Mesothelial cell of epicardium (in vitro differentiated cells): ENCODE measurements at regions not wholly inside any gene's neighbourhood (a gene's known extent, or its start where the extent isn't known, plus 50 kb on each side); places are given as distances from the start of the nearest gene placed in this dataset.

Experiments
- DNase-seq, 2 experiments: peaks; one replicate each; pipeline ENCODE4 v3.0.0; 2021; ENCODE audit warnings: low spot score in 2 of 2; ENCODE audit not compliant: unreplicated experiment in 2 of 2
- H3K27ac Mint-ChIP-seq: 2 replicates; pipeline ENCODE4 v1.8.0; 2021; ENCODE audit warnings: mixed read lengths
- H3K27me3 Mint-ChIP-seq: 2 replicates; pipeline ENCODE4 v1.8.0; 2021; ENCODE audit warnings: low read depth, mixed read lengths
- H3K36me3 Mint-ChIP-seq: 2 replicates; pipeline ENCODE4 v1.8.0; 2021; ENCODE audit warnings: mixed read lengths
- H3K4me1 Mint-ChIP-seq: 2 replicates; pipeline ENCODE4 v1.8.0; 2021; ENCODE audit warnings: mixed read lengths
- H3K4me3 Mint-ChIP-seq: 2 replicates; pipeline ENCODE4 v1.8.0; 2021; ENCODE audit warnings: mild to moderate bottlenecking, moderate library complexity, mixed read lengths
- H3K9me3 Mint-ChIP-seq: 2 replicates; pipeline ENCODE4 v1.8.0; 2021; ENCODE audit warnings: mixed read lengths
- CTCF ChIP-seq: fragments of 200-600 bp; sonication (generic); IDR thresholded peaks from one replicate; pipeline ENCODE4 v1.5.0; 2021; ENCODE audit warnings: antibody characterized with exemption; ENCODE audit not compliant: unreplicated experiment

GRCh38 chr5:67999391-67999790, 216.2 kb upstream of the PIK3R1 start:
- H3K9me3 Mint-ChIP-seq, result peaks cover 3% of the 10 kb centered on the region
- H3K4me3 Mint-ChIP-seq, result no peak overlapping the region
- no peak overlapping the region for H3K27ac Mint-ChIP-seq
- H3K36me3 Mint-ChIP-seq, result no peaks in the 10 kb centered on the region
- TF ChIP-seq CTCF, result no peak
- no peak for DNase-seq
- no peaks in the 10 kb centered on the region for H3K4me1 Mint-ChIP-seq
- H3K27me3 Mint-ChIP-seq, result no peaks in the 10 kb centered on the region

- Mint-ChIP-seq H3K27me3 (no peaks in the 10 kb centered on the region), H3K4me1 (no peaks in the 10 kb centered on the region), H3K36me3 (no peaks in the 10 kb centered on the region), H3K27ac (no peak overlapping the region), H3K9me3 (peaks cover 9% of the 10 kb centered on the region), H3K4me3 (no peak overlapping the region)
- TF ChIP-seq CTCF, result no peak
- DNase-seq, result no peak
These were observed 216.8 kb upstream of the PIK3R1 start for GRCh38 chr5:67998709-67999261.

- peaks cover 4% of the 10 kb centered on the region for H3K4me1 Mint-ChIP-seq
- H3K36me3 Mint-ChIP-seq, result no peaks in the 10 kb centered on the region
- no peak overlapping the region for H3K4me3 Mint-ChIP-seq
- no peak overlapping the region for H3K27ac Mint-ChIP-seq
- no peaks in the 10 kb centered on the region for H3K27me3 Mint-ChIP-seq
- no peak for TF ChIP-seq CTCF
- H3K9me3 Mint-ChIP-seq, result peaks cover 9% of the 10 kb centered on the region
- DNase-seq, result no peak
These were observed 217.6 kb upstream of the PIK3R1 start for GRCh38 chr5:67997892-67998457.

- no peak for DNase-seq
- no peaks in the 10 kb centered on the region for H3K36me3 Mint-ChIP-seq
- peaks cover 6% of the 10 kb centered on the region for H3K9me3 Mint-ChIP-seq
- H3K4me3 Mint-ChIP-seq, result no peak overlapping the region
- H3K27ac Mint-ChIP-seq, result no peak overlapping the region
- H3K4me1 Mint-ChIP-seq, result peaks cover 9% of the 10 kb centered on the region
- TF ChIP-seq CTCF, result no peak
- no peaks in the 10 kb centered on the region for H3K27me3 Mint-ChIP-seq
These were observed 218.4 kb upstream of the PIK3R1 start for GRCh38 chr5:67997148-67997547.

GRCh38 chr5:67996596-67996995, 219.0 kb upstream of the PIK3R1 start:
- Mint-ChIP-seq H3K4me3 (no peak overlapping the region), H3K27me3 (no peaks in the 10 kb centered on the region), H3K9me3 (peaks cover 6% of the 10 kb centered on the region), H3K27ac (no peak overlapping the region), H3K4me1 (peaks cover 14% of the 10 kb centered on the region), H3K36me3 (no peaks in the 10 kb centered on the region)
- no peak for DNase-seq
- TF ChIP-seq CTCF, result no peak

GRCh38 chr5:67992923-67993322, 222.6 kb upstream of the PIK3R1 start:
- H3K4me3 Mint-ChIP-seq, result no peak overlapping the region
- H3K36me3 Mint-ChIP-seq, result no peaks in the 10 kb centered on the region
- no peak overlapping the region for H3K27ac Mint-ChIP-seq
- no peak for TF ChIP-seq CTCF
- peaks cover 9% of the 10 kb centered on the region for H3K9me3 Mint-ChIP-seq
- peaks cover 25% of the 10 kb centered on the region for H3K4me1 Mint-ChIP-seq
- no peak for DNase-seq
- H3K27me3 Mint-ChIP-seq, result no peaks in the 10 kb centered on the region
